HG03139 (cell line): ENCODE measurements at regions not wholly inside any gene's neighbourhood (a gene's known extent, or its start where the extent isn't known, plus 50 kb on each side); places are given as distances from the start of the nearest gene placed in this dataset.
"Not testable (repeated sequence)": the region's sequence is repeated elsewhere in the genome, so short reads cannot be mapped to it uniquely, and the experiment has no call there.

Source experiments
- ATAC-seq: cut with Tn5 transposase; IDR thresholded peaks from one replicate; pipeline ENCODE4 v1.9.1; 2021; ENCODE audit not compliant: unreplicated experiment

DNA sequence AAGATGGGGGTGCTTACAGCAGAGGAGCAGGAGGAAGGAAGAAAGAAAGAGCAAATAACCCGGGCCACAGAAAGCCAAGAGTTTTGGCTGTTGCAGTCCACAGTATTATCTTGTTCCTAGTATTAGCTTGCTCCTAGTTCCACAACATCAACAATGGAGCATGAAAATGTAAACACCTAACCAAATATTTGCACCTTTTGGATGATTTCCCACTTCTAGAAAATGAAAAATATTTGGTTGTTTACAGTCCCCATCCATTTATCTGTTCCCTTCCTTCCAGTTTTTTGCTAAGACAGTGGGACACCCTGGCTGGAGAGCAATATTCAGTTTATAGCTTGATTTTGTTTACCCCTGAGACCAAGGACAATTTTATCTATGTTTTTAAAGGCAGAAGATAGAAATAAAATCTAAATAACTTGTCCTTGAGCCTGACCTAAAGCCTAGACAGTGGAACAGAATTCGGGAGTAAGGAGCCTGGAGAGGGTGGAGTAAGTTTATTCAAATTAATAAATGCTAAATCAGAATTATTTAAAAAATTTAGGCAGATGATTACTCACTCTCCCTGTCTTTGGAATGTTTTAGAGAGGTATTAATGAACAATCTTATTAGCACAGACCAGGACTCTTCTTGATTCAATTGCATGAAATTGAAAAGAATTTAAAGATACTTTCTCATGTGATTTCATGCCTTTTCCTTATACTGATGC is 51.6 kb downstream of the RESF1 start:
- no peak for ATAC-seq

DNA sequence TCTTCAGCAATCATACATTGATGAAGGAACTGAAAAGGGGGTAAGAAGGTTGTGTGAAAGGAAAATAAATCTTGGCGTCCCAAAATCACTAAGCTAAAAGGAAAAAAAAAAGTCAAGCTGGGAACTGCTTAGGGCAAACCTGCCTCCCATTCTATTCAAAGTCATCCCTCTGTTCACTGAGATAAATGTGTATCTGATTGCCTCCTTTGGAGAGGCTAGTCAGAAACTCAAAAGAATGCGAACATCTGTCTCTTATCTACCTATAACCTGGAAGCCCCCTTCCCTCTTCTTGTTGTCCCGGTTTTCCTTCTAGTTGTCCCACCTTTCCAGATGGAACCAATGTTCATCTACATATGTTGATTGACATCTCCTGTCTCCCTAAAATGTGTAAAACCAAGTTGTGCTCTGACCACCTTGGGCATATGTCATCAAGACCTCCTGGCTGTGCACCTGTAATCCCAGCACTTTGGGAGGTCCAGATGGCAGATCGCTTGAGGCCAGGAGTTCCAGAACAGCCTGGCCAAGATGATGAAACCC is 53.1 kb downstream of the RESF1 start:
- ATAC-seq, result no peak

- ATAC-seq, result no peak
These were observed 55.8 kb downstream of the RESF1 start for GRCh38 chr12:32015036-32015435.

DNA sequence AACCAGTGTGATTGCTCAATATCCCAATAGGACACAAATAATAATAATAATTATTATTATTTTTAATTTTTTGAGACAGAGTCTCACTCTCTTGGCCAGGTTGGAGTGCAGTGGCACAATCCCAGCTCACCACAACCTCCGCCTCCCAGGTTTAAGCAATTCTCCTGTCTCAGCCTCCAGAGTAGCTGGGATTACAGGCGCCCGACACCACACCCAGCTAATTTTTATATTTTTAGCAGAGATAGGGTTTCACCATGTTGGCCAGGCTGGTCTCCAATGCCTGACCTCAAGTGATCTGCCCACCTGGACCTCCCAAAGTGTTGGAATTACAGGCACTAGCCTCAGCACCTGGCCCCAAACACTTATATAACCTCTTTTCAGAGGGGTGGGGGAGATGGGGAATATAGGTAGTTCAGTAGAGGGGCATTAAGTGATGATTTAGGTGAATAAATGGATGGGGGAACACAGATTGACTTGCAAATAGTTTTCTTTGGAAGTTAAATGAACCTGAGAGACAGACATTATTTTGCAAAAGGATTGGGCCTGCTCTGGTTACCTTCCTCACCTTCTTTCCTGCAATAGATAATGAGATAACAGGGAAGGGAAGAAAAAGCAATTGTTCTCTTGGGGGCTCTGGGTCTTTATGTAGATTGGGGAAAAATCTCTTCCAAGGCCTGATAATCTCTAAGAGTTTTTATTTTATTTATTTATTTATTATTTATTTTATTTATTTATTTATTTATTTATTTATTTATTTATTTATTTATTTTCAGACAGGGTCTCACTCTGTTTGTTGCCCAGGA is 57.7 kb downstream of the RESF1 start:
- no peak for ATAC-seq

DNA sequence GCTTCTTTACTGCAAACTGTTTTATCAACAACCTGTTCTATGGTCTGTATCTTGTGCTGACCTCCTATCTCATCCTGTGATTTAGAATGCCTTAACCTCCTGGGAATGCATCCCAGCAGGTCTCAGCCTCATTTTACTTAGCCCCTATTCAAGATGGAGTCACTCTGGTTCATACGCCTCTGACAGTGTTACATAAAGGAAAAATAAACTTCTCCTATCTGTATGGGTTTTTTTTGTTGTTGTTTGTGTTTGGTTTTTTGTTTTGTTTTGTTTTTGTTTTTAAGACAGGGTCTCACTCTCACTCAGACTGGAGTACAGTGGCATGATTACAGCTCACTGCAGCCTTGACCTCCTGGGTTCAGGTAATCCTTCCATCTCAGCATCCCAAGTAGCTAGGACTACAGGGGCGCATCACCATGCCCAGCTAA is 62.1 kb downstream of the RESF1 start:
- no peak for ATAC-seq

DNA sequence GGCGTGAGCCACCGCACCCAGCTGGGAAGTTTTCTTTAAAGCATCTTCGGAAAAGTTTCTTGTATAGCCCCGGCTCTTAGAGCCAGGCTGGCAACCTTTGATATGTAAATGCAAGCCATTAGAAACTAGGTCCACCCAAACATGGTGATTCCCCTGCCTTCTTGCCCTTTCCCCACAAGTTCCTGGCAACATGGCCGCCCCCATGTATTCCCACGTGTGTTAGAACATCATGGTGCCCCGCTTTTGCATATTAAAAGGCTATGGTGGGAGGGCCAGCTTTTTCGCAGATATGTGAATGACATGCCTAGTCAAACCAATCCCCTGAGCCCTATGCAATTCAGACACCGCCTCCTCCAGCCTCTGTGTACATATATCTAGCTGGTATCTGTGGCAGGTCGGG is 63.2 kb downstream of the RESF1 start:
- ATAC-seq, result not testable (repeated sequence)

DNA sequence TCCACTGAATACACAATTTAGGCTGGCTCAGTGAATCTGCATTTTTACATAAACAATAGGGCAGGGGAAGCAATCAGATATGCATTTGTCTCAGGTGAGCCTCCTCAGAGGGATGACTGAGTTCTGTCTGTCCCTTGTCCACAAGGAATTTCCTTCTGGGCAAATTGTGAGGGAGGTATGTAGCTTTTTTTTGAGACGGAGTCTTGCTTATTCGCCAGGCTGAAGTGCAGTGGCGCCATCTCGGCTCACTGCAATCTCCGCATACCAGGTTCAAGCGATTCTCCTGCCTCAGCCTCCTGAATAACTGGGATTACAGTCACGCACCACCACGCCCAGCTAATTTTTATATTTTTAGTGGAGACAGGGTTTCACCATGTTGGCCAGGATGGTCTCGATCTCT is 64.6 kb downstream of the RESF1 start:
- ATAC-seq, result not testable (repeated sequence)

GRCh38 chr12:32024884-32025592 is 65.8 kb downstream of the RESF1 start:
- no peak for ATAC-seq

DNA sequence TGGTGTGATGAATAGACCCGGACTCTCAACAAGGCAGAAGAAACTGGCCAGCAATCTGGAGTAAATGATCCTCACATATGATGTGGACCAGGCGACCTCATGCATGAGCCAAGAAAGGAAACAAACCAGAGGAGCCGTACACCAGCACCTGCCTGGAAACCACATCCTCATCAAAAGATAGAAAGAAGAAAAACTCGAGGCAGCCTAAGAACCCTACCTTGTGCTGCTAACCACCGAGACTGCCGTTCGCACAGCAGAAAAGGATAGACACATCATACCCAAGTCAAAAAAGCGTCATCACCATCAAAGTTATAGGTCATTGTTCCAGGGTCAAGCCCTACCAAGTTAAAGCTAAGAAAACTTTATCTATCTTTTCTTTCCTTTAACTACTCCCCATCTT is 66.7 kb downstream of the RESF1 start:
- ATAC-seq, result peak; percentile 80

- no peak for ATAC-seq
These were observed 68.6 kb downstream of the RESF1 start for GRCh38 chr12:32027684-32028365.

DNA sequence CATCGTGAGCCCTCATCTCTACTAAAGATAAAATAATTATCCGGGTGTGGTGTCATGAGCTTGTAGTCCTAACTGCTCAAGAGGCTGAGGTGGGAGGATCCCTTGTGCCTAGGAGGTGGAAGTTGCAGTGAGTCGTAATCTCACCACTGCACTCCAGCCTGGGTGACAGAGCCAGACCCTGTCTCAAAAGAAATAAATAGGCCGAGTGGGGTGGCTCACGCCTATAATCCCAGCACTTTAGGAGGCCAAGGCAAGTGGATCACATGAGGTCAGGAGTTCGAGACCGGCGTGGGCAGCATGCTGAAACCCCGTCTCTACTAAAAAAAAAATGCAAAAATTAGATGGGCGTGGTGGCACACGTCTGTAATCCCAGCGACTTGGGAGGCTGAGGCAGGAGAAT is 70.9 kb downstream of the RESF1 start:
- ATAC-seq, result no peak

GRCh38 chr12:32030676-32031075 is 71.5 kb downstream of the RESF1 start:
- no peak for ATAC-seq

DNA sequence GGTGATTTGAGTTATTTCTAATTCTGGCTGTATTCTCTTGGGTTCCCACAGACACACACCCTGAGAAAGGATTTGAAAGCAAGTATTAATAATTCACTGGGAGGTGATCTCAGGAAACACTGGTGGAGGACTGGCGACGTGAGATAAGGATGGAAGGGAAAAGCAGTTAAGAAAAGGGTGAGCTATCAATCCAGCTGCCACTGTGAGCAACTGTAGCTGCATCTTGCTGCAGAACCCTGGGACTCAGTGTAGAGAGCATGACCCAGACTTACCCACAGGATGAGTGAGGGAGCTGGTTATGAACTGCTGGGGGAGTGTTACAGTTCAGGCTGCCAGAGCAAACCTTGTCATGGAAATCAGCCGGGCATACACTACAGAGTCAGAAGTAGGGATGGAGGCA is 71.9 kb downstream of the RESF1 start:
- ATAC-seq, result no peak

DNA sequence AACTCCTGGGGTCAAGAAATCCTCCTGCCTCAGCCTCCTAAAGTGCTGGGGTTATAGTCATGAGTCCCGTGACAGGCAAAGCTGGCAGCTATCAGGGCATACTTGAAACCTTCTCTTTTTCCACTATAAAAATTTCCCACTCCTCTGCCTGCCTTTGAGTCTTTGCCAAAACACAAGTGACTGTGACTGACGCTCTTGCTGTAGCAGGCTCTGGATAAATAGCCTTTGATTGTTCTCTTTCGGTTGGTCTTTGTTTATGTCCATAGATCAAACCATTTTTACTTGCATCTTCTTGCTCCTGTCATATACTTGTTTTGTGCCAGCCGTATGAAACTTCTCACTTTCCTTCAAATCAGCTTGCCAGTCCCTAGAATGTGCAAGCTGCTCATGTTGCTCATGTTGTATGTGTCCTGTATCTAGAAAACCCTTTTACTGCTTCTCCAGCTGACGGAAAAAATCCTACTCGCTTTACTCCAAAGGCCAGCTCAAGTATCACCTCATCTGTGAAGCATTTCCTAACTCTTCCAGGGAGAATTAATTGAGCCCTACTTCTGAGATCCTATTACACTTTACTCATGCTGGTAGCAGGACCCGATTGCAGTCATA is 73.1 kb downstream of the RESF1 start:
- no peak for ATAC-seq

DNA sequence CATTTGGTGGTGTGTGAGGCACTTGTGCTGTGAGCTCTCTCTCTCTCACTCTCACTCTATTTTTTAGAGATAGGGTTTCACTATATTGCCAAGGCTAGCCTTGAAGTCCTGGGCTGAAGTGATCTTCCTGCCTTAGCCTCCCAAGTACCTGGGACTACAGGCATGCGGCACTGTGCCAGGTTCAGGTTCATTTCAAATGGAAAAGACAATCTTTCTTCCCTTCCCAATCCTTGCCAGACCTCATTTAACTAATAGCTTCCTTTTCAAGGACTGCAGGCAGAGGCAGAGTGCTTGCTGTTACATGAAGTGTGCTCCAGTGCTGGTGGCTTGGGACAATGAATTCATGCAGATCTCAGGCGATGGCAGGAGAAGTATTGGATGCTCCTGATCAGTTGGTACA is 73.2 kb upstream of the BICD1 start:
- no peak for ATAC-seq

GRCh38 chr12:32034045-32034444 is 72.6 kb upstream of the BICD1 start:
- no peak for ATAC-seq

- no peak for ATAC-seq
These were observed 70.0 kb upstream of the BICD1 start for GRCh38 chr12:32036477-32037263.

DNA sequence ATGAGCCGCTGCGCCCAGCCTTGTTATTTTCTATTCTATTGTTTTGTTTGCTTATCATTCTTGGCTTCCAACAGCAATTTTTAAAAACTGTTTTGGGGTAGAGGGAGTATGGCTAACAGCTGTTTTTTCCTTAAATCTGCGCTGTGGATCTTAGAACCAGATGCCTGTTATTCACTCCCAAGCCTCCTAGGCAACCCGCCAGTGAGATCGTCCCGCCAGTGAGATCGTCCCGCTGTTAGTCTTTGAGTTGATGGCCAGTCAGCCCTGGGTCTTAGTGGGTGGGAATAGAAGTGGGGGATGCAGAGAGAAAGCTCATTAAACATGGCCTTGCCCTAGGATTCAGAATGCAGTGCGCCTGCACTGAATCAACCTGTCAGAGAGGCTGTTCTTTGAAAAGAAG is 67.3 kb upstream of the BICD1 start:
- ATAC-seq, result no peak

DNA sequence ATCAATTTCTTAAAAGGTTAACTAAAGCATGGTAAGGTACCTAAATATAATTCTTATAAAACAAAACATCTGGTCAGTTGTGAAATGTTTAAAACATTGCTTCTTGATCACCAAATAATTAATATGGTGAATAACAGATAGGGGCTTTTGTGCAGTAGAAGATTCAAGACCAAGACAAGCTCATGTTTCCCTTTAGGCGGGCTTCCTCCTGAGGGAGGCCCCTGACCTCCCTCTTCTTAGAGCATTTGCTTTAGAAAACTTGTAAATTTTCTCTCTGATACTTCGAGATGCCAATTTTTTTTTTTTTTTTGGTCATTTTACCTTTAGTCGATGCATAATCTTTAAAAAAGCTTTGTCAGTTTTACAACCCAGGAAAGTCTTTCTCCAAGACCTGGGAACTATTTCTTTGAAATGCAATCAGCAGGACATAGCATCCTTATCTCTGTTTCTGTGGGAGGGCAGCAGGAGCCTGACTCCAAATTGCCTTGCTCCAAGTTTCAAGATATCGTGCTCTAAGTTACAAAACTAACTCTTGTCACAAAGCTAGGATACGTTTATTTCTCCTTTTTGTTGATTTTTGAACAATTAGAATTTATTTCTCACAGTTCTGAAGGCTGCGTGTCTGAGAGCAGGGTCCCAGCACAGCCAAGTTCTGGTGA is 66.6 kb upstream of the BICD1 start:
- no peak for ATAC-seq
